HG03135 (cell line): ENCODE measurements at regions not wholly inside any gene's neighbourhood (a gene's known extent, or its start where the extent isn't known, plus 50 kb on each side); places are given as distances from the start of the nearest gene placed in this dataset.
"Not testable (repeated sequence)": the region's sequence is repeated elsewhere in the genome, so short reads cannot be mapped to it uniquely, and the experiment has no call there.

Experiments
- ATAC-seq: cut with Tn5 transposase; IDR thresholded peaks from one replicate; pipeline ENCODE4 v1.9.1; 2021; ENCODE audit warnings: mild to moderate bottlenecking, moderate library complexity; ENCODE audit not compliant: unreplicated experiment

DNA sequence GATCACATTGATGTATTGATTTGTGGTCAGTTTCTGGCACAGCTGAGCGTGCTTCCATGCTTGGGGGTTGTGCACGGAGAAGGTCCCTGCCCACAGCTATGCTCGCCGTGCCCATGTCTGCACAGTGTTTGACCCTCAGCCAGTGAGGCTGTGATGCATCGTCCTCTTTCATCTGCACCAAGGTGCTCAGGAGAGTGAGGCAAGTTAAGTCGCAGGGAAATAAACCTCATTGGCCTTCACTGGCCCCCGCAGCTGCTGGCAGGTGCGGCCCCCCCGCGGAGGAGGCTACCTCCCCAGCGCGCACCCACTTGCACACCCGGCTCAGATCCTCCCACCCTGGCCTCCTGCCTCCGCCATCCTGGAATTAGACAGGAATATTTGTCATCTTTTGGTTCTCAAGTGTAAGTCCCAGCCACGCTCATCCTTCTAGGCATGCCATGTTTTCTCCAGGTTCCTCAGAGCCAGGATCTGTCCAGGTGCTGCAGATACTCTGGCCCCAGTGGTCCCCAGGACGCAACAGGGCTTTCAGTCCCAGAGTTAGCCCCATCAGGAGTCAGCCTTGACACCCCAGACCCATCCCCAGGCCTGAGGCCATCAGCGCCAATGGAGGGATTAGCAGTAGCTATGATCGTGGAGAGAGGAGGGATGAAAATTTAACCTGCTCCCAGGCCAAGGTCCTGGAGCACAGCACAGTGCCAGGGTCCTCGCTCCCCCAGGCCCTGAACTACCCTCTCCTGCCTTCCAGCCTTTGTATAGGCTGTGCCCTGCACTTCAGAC is 93.7 kb downstream of the OAT start:
- ATAC-seq, result no peak

DNA sequence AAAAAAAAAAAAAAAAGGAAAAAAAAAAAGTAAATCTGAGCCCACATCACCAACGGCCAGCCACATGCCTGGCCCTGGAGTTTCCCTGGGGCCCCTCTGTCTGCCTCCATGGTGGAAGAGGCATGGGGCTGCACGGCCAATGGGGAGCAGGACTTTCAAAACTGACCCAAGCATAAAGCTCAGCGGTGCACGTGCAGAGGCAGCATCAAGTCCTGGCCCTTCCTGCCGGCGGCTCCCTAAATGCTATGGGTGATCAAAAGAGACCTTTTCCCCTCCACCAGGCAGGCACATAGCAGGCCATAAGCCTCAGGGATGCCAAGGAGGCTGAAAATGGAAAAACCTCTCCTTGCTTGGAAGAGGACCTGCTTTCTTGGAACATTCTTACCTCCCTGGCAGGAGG is 94.3 kb downstream of the OAT start:
- no peak for ATAC-seq

DNA sequence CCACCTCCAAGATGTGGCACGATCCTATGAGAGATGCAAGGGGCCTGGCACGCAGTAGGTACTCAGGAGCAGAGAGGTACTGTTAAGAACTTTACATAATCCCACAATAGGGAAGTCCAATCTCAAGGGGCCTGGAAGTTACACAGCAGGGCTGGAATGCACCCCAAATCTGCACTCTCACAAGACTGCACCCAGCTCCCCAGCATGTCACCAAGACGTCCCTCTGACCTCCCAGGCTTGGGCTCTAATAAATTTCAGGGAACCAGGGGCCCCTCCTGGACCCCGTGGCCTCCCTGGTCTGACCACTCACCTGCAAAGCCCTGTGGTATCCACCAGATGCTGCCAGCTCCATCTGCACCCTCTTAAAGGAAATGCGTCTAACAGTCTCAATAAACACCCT is 94.9 kb downstream of the OAT start:
- ATAC-seq, result no peak

DNA sequence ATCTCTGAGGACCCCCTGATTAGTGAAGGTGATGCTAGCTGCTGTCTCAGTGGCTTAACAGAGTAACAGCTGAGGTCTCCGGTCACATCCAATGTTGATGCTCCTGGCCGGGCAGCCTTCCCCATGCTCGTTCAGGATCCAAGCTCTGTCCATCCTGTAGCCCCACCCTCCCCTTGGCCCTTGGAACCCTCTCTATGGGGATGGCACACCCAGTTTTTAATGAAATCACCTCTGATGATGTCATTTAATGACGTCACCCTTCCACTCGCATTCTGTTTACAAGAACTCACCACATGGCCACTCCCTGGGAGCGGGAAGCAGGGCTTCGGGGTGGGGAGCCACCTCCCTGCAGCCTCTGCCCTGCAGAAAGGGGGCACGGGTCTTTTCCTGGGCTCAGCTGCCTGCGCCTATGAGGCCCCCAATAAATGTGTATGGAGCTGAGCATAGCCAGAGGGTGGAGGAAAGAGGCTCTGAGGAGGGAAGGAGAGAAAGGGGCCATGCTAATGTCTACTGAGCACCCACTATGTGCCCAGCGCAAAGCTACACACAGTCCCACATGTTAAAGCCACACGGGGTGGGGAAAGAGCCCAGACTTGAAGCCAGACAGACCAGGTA is 95.5 kb downstream of the OAT start:
- no peak for ATAC-seq

GRCh38 chr10:124322191-124322980 is 96.3 kb downstream of the OAT start:
- no peak for ATAC-seq

DNA sequence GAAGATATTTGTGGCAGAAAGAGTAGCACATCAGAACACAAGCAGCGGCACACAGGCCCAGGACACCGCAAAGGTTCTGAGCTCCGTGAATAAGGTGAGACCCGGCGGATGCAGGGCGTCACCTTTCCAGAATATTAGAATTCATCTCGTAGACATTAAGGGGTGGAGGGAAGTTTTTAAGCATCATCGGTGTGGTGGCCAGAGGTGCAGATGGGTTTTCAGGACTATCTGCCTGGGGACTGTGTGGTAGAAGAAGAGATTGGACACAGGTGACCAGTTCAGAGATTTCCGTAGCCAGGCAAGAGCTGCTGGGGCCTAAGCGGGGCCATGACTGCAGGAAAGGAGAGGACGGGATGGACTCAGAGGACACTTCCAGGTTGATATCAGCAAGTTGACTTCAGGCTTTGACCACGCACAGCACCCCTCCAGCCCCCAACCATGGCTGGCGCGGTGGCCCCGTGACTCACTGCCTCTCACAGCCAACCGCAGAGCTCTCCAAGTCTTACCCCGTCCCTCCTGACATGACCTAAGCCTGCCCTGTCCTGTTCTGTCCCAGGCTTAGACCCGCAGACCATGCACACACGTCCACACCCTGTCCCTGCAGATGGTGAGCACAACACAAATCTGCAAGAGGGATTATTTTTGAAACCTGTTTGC is 97.2 kb downstream of the OAT start:
- no peak for ATAC-seq

GRCh38 chr10:124320778-124321432 is 97.8 kb downstream of the OAT start:
- no peak for ATAC-seq

DNA sequence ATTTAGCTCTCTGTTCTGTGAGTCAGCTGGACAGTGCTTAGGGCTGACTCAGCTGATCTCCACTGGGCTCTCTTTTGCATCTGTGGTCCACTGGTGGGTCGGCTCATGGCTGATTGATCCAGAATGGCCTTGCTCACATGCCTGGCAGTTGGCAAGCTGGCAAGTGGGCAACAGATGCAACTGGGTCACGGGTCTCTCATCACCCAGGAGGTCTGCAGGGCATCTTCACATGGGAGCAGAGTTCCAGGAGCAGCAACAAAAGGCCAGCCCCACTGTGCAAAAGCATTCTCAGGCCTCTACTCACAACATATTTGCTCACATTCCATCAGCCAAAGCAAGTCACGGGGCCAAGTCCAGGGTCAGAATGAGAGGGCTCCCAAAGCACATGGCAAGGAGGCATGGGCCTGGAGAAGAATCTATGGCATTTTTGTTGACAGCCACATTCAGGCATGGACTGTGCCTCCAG is 98.8 kb downstream of the OAT start:
- ATAC-seq, result no peak

DNA sequence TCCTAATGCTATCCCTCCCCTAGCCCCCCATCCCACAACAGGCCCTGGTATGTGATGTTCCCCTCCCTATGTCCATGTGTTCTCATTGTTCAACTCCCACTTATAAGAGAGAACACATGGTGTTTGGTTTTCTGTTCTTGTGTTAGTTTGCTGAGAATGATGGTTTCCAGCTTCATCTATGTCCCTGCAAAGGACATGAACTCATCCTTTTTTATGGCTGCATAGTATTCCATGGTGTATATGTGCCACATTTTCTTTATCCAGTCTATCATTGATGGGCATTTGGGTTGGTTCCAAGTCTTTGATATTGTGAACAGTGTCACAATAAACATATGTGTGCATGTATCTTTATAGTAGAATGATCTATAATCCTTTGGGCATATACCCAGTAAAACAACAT is 99.2 kb downstream of the OAT start:
- not testable (repeated sequence) for ATAC-seq

DNA sequence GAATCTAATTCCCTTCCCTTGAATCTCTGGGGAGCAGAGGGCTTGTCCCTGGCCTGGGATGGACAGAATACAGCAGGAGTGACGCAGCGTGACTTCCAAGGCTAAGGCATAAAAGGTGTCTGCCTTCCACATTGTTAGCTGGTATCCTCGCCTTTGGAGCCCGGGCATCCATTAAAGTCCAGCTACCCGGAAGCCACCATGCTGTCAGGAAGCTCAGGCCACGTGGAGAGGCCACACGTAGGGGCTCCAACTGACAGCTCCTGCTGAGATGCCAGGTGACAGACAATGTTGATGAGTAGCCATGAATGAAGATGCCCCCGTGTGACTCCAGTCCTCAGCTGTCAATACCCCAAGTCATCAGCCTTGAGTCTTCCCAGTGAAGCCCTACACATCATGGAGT is 99.9 kb downstream of the OAT start:
- no peak for ATAC-seq

- no peak for ATAC-seq
These were observed 100.6 kb downstream of the OAT start for GRCh38 chr10:124318076-124318475.

DNA sequence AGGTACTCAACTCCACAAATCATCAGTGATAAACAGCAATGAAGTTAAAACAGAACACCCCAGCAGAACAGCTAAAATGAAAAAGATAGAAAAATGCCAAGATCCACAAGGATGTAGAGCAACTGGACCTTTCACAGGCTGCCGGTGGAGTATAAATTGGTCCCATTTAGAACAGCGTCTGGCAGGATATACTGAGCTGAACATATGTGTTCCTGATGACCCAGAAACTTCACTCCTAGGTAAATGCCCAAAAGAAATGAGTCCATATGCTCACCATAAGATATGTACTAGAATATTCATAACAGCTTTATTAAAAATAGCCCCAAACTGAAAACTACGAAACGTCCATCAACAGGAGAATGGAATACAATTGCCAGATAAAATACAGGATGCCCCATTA is 102.4 kb downstream of the OAT start:
- ATAC-seq, result no peak

DNA sequence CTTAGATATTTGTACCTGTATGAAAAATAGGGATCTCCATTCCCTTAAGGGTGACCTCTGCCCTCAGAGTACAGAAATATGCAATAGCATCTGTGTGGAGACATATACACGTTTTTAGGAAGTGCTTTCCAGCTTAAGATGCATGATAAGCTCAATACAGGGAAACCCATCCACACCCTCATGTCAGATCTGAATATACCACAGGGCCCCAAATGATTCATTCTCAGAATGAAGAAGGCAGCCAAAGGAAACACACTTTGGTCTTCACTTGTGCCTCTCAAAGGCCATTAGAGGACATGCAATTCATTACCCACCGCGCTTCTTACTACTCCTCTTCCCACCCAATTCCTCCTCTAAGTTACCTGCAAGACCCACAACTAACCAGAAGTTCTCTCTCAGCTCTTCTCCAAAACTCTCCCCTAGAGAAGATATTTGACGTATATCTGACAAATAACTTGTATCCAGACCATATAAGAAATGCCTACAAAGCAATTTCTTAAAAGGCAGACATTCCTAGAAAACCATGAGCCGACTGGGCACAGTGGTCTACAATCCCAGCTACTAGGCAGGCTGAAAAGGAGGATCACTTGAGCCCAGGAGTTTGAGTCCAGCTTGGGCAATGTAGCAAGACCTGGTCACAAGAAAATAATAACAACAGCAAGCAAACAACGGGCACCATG is 103.0 kb downstream of the OAT start:
- no peak for ATAC-seq

- no peak for ATAC-seq
These were observed 105.3 kb downstream of the OAT start for GRCh38 chr10:124313374-124313773.

DNA sequence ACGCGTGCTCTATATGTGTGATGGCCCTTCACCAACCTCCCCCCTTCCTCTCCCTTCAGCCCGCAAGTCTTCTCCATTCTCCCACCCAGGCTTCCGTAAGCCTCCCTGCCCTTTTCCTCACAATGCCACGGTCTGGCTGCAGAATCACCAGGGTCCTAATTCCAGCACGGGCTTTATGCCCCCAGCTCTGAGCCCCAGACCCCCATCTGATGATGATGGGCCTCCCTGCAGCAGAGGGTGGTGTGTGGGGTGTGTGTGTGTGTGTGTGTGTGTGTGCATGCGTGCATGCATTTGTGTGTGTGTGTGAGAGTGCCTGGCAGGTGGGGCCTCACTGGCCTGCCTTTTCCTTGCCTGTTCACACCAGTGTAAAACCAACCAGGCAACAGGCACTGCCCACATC is 109.9 kb downstream of the OAT start:
- no peak for ATAC-seq

- no peak for ATAC-seq
These were observed 110.6 kb downstream of the OAT start for GRCh38 chr10:124308056-124308645.

DNA sequence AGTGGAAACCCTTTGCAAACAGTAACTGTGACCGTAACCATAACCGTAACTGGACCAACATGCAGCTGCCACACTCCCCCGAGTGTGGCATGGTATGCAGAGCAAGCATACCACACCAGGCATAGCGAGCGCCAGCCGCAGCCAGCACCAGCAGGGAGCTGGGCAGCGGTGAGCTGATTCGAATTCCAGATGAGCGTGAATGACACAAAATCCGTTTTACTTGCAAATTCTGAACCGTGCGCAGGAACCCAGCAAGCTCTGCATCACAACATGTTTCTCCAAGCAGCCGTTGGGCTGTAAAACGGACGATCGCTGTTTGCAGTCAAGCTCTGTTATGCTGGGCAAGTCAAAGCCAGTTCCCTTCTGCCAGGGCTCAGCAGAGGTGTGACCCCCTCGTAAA is 111.1 kb downstream of the OAT start:
- no peak for ATAC-seq

GRCh38 chr10:124306922-124307371 is 111.8 kb downstream of the OAT start:
- no peak for ATAC-seq

DNA sequence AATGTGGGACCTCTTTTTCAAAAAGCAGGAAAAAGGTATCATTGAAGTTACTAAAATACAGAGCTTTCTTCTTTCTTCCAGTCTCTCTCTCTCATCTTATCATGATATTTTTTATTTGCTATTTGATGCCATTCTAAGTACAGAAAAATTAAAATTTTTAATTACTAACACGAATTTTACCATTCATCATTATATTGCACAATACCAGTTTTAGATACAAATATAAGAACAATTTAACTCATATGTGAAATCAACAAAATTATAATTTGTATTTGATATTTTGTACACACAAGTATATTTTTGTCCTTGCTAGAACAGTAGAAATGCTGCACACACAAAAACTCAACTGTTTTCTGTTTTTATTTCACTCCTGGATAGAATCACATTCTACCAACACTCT is 112.2 kb downstream of the OAT start:
- ATAC-seq, result no peak

DNA sequence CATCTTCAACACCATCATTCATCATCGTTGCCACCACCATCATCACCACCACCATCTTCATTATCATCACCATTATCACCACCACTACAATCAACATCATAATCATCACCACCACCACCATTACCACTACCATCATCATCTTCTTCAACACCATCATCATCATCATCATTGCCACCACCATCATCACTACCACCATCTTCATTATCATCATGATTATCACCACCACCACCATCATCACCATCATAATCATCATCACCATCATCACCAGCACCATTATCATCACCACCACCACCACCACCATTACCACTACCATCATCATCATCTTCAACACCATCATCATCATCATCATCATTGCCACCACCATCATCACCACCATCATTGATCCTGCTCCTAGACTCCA is 112.7 kb downstream of the OAT start:
- no peak for ATAC-seq
